DND-41 (cell line): ENCODE measurements at regions not wholly inside any gene's neighbourhood (a gene's known extent, or its start where the extent isn't known, plus 50 kb on each side); places are given as distances from the start of the nearest gene placed in this dataset.

Experiments used
- ATAC-seq: fragments of 200-7000 bp; cut with Tn5 transposase; 3 replicates; pipeline ENCODE4 v1.9.1; 2021; ENCODE audit warnings: low read depth; ENCODE audit not compliant: insufficient read depth
- DNase-seq: peaks from one replicate; pipeline ENCODE4 v3.0.0-alpha.2; 2020
- H2AFZ ChIP-seq: 2 replicates; pipeline ENCODE4 v1.6.0; 2012; ENCODE audit warnings: low read depth, low read length
- H3K27ac ChIP-seq: 2 replicates; pipeline ENCODE4 v1.5.1; 2012; ENCODE audit warnings: low read length, inconsistent platforms
- H3K27me3 ChIP-seq: fragments of 200-600 bp; sonication (generic); 2 replicates; pipeline ENCODE4 v1.6.0; 2012; ENCODE audit warnings: low read length, mild to moderate bottlenecking, inconsistent platforms; ENCODE audit not compliant: insufficient read depth, poor library complexity
- H3K36me3 ChIP-seq: 2 replicates; pipeline ENCODE4 v1.5.1; 2012; ENCODE audit warnings: low read length, inconsistent platforms; ENCODE audit not compliant: insufficient read depth
- H3K4me1 ChIP-seq: 2 replicates; pipeline ENCODE4 v1.5.1; 2012; ENCODE audit warnings: mild to moderate bottlenecking, low read length; ENCODE audit not compliant: insufficient read depth
- H3K4me2 ChIP-seq: 2 replicates; pipeline ENCODE4 v1.6.0; 2012; ENCODE audit warnings: mild to moderate bottlenecking, moderate library complexity, low read length, inconsistent platforms; ENCODE audit not compliant: insufficient read depth
- H3K4me3 ChIP-seq, 2 experiments: fragments of 200-600 bp in 1 of 2; shearing (Covaris generic) in 1 of 2; 2 replicates each; pipeline ENCODE4 v1.5.1; 2012 to 2016; ENCODE audit warnings: inconsistent platforms in 2 of 2, low read length in 2 of 2, mild to moderate bottlenecking in 2 of 2, low read depth in 1 of 2, moderate library complexity in 1 of 2
- H3K79me2 ChIP-seq: 2 replicates; pipeline ENCODE4 v1.6.0; 2012; ENCODE audit warnings: low read length, inconsistent platforms; ENCODE audit not compliant: insufficient read depth
- H3K9ac ChIP-seq: 2 replicates; pipeline ENCODE4 v1.6.0; 2012; ENCODE audit warnings: low read depth, mild to moderate bottlenecking, inconsistent platforms, low read length, moderate library complexity
- H3K9me3 ChIP-seq: 2 replicates; pipeline ENCODE4 v1.5.1; 2012; ENCODE audit warnings: low read length, moderate library complexity, mild to moderate bottlenecking, inconsistent platforms; ENCODE audit not compliant: insufficient read depth, severe bottlenecking
- H4K20me1 ChIP-seq: 2 replicates; pipeline ENCODE4 v1.6.0; 2012; ENCODE audit warnings: low read length; ENCODE audit not compliant: insufficient read depth
- CTCF ChIP-seq: IDR thresholded peaks from 2 replicates; pipeline ENCODE4 v1.5.1; 2012; ENCODE audit warnings: borderline replicate concordance, low read length, moderate library complexity, mild to moderate bottlenecking; ENCODE audit not compliant: poor library complexity, severe bottlenecking; ENCODE audit errors: extremely low read depth
- EZH2 ChIP-seq: IDR thresholded peaks from 3 replicates; pipeline ENCODE4 v1.6.1; 2012; ENCODE audit warnings: borderline replicate concordance, low read depth, mild to moderate bottlenecking, moderate library complexity, low read length, inconsistent platforms; ENCODE audit not compliant: severe bottlenecking

DNA sequence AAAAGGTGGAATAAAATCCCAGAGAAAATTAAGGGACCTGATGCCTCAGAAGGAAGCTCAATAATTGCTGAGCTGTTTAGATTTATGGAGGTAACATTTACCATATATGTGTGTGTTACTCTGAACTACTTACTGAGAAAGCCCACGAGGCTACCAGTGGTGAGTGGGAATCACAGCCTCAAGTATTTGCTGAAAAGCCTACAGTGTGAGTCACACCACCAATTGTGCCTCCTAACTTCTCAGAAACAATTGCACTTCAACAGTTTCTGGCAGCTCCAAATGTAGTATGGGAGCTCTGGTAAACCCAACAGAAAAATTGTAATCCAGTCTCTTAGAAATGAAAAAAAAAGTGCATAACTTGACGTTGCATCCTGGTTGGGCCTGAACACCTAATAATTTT, 551.6 kb downstream of the PRDM9 start:
- Histone ChIP-seq H3K36me3 (no peaks in the 10 kb centered on the region), H3K79me2 (no peaks in the 10 kb centered on the region), H3K4me3 (no peak overlapping the region), H3K9me3 (no peaks in the 10 kb centered on the region), H3K27me3 (no peaks in the 10 kb centered on the region), H2AFZ (no peak overlapping the region), H3K4me1 (no peaks in the 10 kb centered on the region), H3K9ac (no peak overlapping the region), H3K4me2 (no peak overlapping the region), H3K27ac (no peak overlapping the region), H4K20me1 (no peaks in the 10 kb centered on the region)
- TF ChIP-seq EZH2 = no peak
- ATAC-seq (no peak), DNase-seq (no peak)

DNA sequence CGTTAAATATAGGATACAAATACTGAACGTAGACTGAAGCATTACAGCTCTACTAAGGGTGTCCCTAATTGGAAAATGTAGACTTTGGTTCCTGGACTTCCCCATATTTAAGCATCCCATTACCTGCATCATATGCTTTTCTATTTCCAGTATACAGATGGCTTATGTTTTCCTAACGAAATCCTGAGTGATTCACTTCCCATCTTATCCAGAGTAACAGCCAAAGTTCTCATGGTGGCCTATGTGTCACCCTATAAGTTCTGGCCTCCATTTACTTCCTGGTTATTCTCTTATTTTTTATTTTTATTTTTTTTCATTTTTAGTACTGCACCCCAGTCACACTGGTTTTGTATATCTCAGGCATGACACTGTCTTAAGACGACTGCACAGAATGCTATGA, 552.3 kb downstream of the PRDM9 start:
- no peak overlapping the region for H3K9ac ChIP-seq
- H3K36me3 ChIP-seq = no peaks in the 10 kb centered on the region
- no peak overlapping the region for H3K4me3 ChIP-seq
- H4K20me1 ChIP-seq = no peaks in the 10 kb centered on the region
- no peaks in the 10 kb centered on the region for H3K4me1 ChIP-seq
- no peak for TF ChIP-seq EZH2
- TF ChIP-seq CTCF = no peak
- no peaks in the 10 kb centered on the region for H3K27me3 ChIP-seq
- no peak overlapping the region for H2AFZ ChIP-seq
- ATAC-seq (no peak), DNase-seq (no peak)
- no peak overlapping the region for H3K27ac ChIP-seq
- H3K79me2 ChIP-seq = no peaks in the 10 kb centered on the region
- H3K9me3 ChIP-seq = no peaks in the 10 kb centered on the region
- no peak overlapping the region for H3K4me2 ChIP-seq

- H3K79me2 ChIP-seq = no peaks in the 10 kb centered on the region
- no peaks in the 10 kb centered on the region for H4K20me1 ChIP-seq
- H3K9me3 ChIP-seq = no peaks in the 10 kb centered on the region
- H3K4me2 ChIP-seq = no peak overlapping the region
- no peaks in the 10 kb centered on the region for H3K4me1 ChIP-seq
- H2AFZ ChIP-seq = no peak overlapping the region
- H3K4me3 ChIP-seq = no peak overlapping the region
- H3K27me3 ChIP-seq = no peaks in the 10 kb centered on the region
- TF ChIP-seq EZH2 (no peak), CTCF (no peak)
- no peak for ATAC-seq
- no peak overlapping the region for H3K9ac ChIP-seq
- no peaks in the 10 kb centered on the region for H3K36me3 ChIP-seq
- DNase-seq = no peak
- H3K27ac ChIP-seq = no peak overlapping the region
Observed at GRCh38 chr5:24065779-24066178, 558.4 kb downstream of the PRDM9 start.

DNA sequence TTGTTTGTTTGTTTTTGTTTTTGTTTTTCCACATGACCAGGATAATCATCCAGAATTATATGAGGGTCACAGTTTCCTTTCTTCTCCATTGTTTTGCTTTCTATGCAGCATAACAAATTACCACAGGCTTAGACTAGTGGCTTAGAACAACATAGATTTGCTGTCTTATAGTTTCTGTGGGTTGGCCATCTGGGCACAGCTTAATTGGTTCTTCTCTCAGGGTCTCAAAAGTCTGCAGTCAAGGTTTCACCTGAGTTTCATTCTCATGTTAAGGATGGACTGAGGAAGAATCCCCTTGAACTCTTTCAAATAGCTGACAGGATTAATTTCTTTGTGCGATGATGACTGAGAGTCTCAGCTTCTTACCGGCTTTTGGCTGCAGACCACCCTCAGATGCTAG, 559.8 kb downstream of the PRDM9 start:
- Histone ChIP-seq H3K4me3 (no peak overlapping the region), H3K4me1 (no peaks in the 10 kb centered on the region), H3K27ac (no peak overlapping the region), H2AFZ (no peak overlapping the region), H3K9ac (no peak overlapping the region), H3K36me3 (no peaks in the 10 kb centered on the region), H3K4me2 (no peak overlapping the region), H3K79me2 (no peaks in the 10 kb centered on the region), H3K9me3 (no peaks in the 10 kb centered on the region), H3K27me3 (no peaks in the 10 kb centered on the region), H4K20me1 (no peaks in the 10 kb centered on the region)
- no peak for TF ChIP-seq EZH2
- no peak for TF ChIP-seq CTCF
- no peak for DNase-seq
- ATAC-seq = no peak
